ENCODE measurements at regions not wholly inside any gene's neighbourhood (a gene's known extent, or its start where the extent isn't known, plus 50 kb on each side); places are given as distances from the start of the nearest gene placed in this dataset.
"Not testable (repeated sequence)": the region's sequence is repeated elsewhere in the genome, so short reads cannot be mapped to it uniquely, and the experiment has no call there.

DNA sequence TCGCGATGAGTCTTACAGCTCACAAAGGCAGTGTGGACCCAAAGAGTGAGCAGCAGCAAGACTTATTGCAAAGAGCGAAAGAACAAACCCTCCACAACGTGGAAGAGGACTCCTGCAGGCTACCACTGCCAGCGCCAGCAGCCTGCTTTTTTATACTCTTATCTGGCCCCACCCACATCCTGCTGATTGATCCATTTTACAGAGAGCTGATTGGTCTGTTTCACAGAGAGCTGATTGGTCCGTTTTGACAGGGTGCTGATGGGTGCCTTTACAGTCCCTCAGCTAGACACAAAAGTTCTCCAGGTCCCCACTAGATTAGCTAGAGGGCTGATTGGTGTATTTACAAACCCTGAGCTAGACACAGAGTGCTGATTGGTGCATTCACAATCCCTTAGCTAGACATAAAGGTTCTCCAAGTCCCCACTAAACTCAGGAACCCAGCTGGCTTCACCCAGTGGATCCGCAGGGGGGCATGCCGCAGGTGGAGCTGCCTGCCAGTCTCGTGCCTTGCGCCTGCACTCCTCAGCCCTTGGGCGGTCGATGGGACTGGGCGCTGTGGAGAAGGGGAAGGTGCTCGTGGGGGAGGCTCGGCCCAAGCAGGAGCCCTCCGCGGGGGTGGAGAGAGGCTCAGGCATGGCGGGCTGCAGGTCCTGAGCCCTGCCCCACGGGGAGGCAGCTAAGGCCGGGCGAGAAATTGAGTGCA is 75.7 kb downstream of the QDPR start:
- DNase-seq, result not testable (repeated sequence)

DNA sequence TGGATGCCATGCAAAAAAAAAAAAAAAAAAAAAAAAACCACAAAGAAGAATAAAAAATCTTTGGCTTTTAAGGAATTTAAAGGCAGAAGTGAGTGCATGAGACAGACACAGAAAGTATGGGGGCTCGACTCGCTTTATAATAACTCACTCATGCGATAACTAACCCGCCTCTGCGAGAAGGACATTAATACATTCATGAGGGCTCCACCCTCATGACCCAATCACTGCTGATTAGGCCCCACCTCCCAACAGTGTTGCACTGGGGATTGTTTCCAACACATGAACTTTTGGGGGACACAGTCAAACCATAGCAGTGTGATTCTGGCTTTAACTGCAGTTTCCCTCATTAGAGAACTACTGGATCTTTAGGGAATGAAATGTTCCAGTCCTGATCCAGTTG is 78.1 kb downstream of the QDPR start:
- DNase-seq, result no peak

DNA sequence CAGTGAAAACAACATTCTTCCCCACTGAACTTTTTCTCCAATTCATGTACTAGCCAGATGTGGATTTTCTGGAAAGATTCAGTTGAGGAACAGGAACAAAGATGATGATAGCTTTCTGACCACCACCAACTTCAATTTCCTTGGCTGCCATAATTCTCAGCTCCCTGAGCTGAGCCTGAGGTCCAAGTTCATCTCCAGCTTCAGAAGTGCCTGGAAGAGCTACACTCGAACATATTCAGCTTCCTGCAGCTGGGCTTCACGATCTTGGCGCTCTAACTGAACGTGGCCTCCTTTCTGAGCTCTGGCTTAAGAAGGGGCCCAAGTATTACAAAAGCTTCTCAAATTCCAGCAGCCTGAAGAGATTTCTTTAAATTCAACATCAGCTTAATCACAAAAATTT is 83.9 kb downstream of the QDPR start:
- no peak for DNase-seq

DNA sequence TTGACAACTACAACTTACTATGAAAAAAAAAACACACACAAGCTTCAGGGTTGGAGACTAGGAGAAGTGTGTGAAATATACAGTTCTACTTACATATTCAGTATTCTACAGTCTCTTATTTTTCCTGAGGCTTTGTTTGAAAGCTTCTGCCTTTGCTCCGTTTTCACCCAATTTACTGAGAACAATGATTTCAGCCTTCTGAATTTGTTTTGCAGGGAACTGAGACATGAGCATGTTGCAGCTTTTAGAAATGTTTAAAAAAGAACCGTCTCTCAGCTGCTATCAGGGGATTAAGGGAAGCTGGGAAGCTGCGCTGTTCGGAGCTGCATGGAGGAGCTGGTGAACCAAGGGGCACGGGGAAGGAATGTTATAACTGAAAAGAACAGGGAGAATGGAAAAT is 85.7 kb downstream of the QDPR start:
- no peak for DNase-seq

DNA sequence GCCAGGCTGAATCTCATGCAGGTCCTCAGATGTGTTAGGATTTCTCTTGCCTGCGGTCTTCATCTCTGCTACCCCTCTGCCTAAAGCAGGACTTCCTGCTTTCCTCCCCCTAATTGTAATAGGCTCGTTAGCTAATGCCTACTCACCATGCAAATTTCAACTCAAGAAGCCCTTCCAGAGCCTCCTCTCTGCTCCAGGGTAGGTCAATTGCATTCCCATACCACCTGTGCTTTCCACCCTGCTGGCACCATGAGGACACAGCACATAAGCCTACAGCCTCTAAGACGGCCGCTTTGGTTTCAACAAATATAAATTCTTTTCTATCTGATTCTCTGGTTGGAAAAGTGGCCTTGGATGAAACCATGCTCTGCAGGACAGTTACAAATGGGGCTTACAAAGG is 93.9 kb downstream of the QDPR start:
- no peak for DNase-seq

DNA sequence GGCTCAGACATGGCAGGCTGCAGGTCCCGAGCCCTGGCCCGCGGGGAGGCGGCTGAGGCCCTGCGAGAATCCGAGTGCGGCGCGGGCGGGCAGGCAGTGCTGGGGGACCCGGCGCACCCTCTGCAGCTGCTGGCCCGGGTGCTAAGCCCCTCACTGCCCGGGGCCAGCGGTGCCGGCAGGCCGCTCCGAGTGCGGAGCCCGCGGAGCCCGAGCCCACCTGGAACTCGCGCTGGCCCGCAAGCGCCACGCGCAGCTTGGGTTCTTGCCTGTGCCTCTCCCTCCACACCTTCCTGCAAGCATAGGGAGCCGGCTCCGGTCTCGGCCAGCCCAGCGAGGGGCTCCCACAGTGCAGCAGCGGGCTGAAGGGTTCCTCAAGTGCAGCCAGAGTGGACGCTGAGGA is 97.5 kb downstream of the QDPR start:
- DNase-seq, result no peak

DNA sequence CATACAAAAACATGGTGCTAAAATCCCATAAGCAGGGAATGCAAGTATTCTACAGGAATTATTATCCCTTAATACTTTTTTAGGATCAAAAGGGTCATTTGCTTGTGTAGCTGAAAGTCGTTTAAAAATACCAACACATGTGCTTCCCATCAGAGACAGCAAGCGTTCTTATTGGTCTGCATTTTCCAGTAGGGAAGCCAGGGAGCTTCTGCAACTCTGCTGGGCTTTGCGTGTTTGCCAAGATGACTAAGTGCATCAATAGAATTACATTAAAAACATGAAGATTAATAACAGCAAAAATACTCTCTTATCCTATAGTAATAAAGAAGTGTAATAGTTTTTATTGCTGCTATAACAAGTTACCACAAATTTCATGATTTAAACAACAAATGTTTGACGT is 111.2 kb downstream of the QDPR start:
- DNase-seq, result no peak

DNA sequence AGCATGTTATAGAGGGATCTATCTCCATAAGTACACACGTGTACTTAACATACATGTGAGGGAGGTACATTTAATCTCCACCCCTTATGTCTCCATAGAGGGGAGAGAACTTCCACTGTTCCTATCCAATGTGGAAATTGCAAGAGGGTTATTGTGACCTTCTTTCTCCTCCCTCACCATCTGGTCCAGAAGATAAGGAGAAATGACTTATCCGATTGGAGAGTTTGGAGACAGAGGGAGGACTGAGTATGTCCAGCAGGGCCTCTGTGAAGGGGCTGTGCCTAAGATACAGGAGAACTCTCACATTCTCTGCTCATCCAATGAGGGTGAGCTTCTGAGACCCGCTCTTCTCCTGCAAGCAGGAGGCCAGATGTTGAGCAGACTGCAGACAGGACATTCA is 113.1 kb downstream of the QDPR start:
- no peak for DNase-seq

DNA sequence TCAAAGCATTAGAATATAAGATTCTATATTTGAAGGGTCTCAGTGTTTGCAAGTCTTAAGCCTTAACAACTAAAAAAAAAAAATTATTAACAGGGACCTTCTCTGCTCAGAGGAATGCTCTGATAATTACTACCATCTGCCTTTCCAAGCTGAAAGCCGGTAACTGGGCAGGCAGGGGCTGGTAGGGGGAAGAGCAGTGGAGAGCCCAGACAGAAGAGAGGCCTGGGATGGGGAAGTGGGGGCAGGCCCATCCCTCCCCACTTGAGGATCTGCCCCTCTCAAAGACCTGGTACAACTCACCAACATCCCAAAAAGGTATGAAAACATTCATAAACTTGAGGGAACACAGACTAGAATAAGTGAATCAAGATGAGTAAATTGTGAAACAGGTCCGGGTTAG is 113.9 kb downstream of the QDPR start:
- no peak for DNase-seq

DNA sequence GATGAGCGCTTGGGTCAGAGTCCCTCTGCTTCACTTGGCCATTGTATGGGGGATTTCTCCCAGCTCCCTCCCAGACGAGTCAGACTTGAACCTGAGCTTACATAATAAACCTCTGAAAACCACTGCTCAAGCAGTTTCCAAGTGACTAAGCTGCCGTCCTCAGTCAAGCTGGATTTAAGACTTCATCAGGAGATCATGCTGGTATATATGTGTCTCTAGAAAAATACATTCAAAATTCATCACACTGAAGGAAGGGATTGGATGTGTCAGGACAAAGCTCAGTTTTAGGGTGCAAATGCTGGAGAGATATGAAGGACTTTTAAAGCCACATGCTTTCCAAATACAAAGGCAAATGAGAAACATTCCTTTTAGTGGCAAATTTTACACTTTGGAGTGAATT is 114.3 kb downstream of the QDPR start:
- DNase-seq, result no peak

DNA sequence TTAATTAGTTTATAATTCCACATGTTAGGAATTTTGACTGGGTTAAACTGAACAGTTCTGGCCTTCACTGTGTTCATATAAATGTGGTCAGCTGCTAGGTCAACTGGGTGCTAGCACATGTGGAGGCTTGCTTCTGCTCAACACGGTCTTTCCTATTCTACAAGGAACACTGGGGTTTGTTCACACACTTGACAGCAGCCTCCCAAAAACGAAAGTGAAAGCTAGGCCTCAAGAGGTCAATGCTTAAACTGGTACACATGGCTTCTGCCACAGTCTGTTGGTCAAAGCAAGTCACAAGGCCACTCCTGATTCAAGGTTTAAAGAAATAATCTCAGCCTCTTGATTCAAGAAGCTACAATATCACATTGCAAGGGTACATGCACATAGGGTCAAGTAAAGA is 126.5 kb downstream of the QDPR start:
- no peak for DNase-seq

DNA sequence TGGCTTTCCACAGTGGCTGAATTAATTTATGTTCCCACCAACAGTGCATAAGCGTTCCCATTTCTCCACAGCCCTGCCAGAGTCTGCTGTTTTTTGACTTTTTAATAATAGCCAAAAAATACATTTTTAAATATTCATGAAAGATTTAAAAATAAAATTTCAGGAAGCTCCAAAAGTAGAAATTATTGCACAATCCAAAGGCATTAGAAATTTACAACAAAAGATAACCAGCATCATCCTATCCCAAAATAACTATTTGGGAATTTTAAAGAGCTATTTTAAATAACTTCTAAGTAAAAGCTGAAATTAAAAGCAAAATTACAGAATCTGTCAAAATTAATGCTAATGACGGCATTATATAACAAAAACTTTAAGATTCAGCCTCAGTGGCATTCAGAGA is 131.5 kb downstream of the QDPR start:
- no peak for DNase-seq

DNA sequence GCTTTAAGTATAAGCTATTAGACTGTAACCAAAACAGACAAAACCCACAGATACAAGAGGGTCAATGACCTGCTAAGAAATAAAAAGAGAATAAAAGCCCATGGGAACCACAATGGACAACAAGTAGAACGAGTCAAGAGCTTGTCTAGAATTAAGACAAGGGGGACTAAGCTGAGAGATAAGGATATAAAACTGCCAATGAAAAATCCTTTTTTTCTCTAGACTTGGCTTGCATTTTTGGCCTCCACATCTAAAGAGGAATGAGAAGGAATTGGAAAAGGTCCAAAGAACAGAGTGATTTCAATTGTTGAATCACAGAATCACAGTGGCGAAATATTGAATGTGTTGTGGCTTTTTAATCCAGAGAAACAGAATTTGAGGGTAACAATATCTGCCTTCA is 135.7 kb downstream of the QDPR start:
- no peak for DNase-seq

DNA sequence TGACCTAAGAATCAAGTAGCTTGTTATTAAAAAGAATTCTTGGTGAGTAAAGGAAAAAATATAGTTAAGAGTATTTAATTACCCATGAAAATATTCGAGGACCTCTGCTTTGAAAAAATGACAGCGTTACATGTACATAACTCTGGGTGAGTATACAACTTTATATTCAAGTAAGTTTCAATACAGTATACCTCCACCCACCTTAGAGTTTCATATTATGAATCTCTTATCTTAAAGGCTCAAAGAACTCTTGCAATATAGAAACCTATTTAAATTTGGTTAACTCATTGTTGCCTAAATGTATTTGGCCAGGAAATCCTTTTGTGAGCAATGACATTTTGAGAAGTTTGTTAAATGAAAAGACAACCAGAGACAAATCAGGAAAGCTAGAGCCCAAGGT is 138.2 kb downstream of the QDPR start:
- no peak for DNase-seq

DNA sequence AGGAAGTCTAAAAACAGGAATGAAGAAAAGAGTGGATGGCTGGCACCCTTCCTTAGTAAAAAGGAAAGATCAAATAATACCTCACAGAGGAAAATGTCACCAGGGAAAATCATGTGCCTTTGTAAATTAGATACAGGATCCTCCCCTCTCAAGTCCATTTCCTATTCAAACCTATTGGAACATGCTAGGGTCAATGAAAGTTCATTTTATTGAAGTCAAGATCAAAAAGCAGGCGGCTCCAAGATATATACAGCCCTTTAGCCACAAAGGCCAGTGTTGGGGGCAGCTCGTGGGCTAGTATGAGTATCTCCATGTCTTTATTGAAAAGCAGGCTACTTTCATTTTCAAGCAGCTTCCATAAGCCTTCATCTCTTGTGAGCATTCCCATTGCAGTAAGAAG is 141.1 kb downstream of the QDPR start:
- no peak for DNase-seq

DNA sequence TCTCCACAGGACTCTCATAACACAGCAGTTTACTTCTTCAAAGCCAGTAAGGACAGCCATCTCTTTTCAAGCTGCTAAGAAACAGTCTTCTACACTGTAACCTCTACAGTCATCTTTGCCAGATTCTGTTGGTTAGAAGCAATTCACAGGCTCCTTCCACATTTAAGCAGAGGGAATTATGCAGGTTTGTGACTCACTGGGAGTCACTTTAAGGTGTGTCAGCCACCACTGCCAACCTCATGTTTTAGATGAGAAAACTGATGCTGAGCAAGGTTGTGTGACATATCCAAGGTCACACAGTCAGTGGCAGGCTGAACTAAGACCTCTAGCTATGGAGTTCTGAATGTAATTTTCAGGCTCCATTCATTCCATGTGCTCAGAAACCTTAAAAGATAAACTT is 143.5 kb downstream of the QDPR start:
- no peak for DNase-seq

DNA sequence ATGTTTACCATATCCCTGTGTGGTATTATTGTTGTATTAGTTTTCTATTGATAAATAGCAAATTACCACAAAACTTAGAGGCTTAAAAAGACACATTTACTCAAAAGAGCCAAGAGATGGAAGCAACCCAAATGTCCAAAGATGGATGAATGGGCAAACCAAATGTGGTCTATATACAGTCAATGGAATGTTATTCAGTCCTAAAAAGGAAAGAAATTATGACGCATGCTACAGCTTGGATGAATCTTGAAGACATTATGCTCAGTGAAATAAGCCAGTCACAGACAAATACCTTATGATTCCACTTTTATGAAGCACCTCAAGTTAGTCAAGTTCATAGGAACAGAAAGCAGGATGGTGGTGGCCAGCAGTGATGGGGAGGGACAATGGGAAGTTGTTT is 144.7 kb downstream of the QDPR start:
- no peak for DNase-seq

DNA sequence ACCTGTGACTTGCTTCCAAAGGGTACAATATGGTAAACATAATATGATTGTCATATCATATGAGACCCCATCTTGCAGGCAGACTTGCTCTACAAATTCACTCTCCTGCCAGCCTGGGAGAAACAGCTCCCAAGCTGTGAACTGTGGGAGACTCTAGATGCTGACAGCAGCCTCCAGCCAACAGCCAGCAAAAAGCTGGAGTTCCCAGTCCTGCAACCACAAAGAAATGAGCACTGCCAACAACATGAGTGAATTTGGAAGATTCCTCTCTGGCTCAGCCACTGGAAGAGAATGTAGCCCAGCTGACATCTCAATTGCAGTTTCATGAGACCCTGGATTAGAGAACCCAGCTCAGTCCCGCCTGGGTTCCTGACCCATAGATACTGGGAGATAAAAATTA is 145.4 kb downstream of the QDPR start:
- DNase-seq, result no peak

DNA sequence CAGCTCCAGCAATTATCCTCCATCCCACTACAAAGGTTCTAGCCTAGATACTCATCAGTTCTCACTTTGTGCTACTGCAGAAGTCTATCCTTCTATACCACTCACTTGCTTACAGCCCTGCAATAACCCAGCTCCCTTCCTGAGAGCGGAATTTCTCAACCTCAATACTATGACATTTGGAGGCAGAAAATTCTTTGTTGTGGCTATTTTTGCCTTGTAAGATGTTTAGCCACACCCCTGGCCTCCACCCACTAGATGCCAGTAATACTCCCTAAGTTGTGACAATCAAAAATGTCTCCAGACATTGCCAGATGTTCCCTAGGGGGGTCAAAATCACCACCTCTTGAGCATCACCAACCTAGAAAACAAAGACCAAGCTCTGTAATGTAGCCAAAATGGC is 149.5 kb downstream of the QDPR start:
- no peak for DNase-seq

DNA sequence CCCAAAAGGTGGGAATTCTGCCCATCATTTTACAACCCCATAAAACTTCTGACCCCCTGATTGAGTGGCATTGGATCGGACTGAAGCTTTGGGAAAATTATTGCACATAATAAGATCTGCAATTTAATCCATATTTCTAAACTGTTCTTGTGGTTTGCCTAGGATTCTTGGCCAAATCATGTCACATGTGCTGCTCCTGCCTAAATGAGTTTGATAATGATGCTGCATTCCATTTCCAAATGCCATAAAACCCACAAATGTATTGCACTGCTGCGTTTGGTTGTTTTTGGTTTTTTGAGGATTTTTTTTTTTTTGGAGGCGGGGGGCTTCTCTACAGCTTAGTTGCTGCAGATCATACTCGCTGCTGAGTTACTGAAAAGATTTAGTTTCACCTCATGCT is 153.6 kb downstream of the QDPR start:
- DNase-seq, result no peak

DNA sequence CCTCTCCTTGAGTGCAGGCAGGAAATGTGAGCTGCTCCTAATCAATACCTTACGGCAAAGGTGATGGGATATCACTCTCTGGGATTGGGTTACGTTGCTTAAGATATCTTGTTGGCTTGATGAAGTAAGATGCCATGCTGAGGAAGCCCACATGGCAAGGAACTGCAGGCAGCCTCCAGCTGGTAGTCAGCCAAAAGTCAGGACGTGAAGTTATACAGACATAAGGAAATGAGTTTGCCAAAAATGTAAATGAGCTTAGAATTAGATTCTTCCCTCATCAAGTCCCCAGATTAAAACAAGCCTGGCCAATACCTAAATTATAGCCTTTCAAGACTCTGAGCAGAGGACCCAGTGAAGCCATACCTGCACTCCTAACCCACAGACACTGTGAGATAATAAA is 155.0 kb downstream of the QDPR start:
- no peak for DNase-seq

DNA sequence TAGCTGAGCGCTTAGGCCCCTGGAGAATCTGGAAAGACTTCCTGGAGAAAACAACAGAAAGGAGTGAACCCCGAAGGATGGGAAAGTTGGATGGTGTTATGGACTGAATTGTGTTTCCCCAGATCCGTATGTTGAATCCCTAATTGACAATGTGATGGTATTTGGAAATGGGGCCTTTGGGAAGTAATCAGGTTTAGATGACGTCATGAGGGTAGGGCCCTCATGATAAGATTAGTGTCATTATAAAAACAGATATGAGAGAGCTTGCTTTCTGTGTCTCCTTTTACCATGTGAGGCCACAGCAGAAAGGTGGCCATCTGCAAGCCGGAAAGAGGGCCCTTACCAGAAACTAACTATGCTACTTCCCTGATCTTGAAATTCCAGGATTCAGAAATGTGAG is 159.5 kb downstream of the QDPR start:
- DNase-seq, result no peak

DNA sequence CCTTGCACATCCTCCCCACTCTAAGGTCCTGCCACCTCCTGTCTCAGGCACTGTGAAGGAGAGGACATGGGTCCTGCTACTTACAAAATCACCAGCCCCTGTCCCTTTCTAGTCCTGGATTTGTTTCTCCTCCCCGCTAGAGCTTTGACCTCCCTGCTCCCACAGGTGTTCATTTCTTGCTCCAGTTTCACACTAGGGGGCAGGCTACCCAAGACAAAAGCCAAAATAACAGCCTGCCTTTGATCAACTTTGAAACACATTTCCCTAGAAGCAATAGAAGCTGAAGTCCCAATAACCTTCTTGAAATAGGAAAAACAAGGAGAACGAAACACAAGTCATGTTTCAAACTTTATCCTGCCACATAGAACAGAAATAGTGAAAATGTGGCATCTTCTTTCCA is 164.4 kb downstream of the QDPR start:
- no peak for DNase-seq

DNA sequence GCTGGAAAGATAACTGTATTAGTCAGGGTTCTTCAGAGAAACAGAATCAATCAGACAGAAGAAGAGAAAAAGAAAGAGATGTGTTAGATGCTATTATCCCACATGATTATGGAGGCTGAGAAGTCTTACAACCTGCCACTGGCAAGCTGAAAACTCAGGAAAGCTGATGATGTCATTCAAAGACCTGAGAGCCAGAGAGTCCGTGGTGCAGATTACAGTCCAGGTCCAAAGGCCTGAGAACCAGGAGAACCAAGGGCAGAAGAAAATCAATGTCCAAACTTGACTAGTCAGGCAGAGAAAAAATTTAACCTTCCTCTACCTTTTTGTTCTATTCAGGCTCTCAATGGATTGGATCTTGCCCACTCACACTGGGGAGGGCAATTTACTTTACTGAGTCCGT is 172.5 kb downstream of the QDPR start:
- DNase-seq, result no peak

DNA sequence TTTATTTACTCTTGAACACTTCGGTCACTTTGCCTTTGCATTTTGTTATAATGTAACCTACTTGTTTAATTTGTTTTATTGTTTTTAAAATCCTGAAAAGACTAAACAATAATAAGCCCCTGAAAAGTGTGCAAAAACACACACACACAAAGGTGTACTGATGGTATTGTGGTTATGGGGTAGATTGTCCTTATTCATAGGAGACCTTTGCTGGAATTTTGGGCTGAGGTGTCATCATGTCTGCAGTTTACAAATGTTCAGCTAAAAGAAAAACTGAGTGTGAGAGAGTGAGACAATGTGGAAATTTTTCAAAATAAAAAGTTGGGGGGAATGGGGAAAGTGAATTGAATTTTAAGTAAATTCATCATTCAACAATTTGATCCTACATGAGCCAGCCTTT is 174.9 kb downstream of the QDPR start:
- no peak for DNase-seq

DNA sequence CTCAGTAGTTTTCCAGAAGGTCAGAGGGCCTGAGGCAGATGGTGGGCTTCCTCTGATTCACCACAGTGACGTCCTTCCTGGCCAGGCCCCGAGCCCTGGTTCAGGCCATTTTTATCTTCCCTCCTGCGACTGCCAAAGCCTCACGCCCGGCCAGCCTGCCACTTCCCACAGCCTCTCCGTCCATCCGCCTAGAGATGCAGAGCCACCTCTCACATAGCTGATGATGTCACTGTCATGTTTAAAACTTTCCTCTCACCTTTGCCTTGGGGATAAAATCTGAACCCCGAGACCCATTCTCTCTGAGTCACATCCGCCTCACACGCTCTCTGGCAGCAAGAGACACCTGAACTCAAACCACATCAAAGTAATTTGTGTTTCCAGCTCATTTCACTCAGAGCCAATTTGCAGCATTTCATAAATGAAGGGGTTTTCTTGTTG is 175.3 kb downstream of the QDPR start:
- DNase-seq, result no peak

Data from NCI-H1092 (cell line).